GM13977 (cell line): ENCODE measurements at regions not wholly inside any gene's neighbourhood (a gene's known extent, or its start where the extent isn't known, plus 50 kb on each side); places are given as distances from the start of the nearest gene placed in this dataset.

ENCODE experiments used
- DNase-seq: peaks from one replicate; pipeline ENCODE4 v3.0.0; 2012; ENCODE audit warnings: low spot score
- CTCF ChIP-seq: IDR thresholded peaks from 2 replicates; pipeline ENCODE4 v1.5.1; 2012; ENCODE audit warnings: mild to moderate bottlenecking, control low read depth; ENCODE audit not compliant: insufficient read depth; ENCODE audit errors: extremely low read depth, missing control alignments
- in situ Hi-C: fragments of 300-500 bp; cut with MboI; formaldehyde crosslinking; loops from one replicate; pipeline ENCODE4 v1.12.0; 2022; ENCODE audit warnings: low sequenced_read_pairs, low pct_unique_long_range_greater_than_20kb, mixed read lengths, inconsistent platforms; ENCODE audit not compliant: unreplicated experiment

- no peak for DNase-seq
- no peak for TF ChIP-seq CTCF
- in situ Hi-C loops, result no loop called here
Observed at GRCh38 chr18:53771664-53772063, 452.8 kb downstream of the MBD2 start.

DNA sequence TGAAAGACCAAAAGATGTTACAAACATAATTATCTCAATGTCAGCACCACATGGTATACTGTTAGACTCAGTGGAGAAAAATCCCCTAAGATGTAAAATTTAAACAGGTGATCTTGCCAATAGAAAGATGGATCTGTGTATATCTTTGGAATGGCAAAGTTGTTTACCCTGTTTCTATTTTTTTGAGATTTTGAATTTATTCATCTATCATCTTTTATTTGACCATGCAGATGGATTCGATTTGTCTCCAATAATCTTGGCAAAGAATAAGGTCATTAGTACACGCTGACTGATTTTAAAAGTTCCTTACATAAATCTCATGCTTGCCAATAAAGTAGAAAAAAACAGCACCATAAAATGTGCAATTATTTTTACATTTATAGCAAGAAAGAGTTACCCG, 459.3 kb downstream of the MBD2 start:
- TF ChIP-seq CTCF, result no peak
- in situ Hi-C loops, result no loop called here
- DNase-seq, result no peak

- in situ Hi-C loops, result no loop called here
- DNase-seq, result no peak
Observed at GRCh38 chr18:53764086-53764485, 460.4 kb downstream of the MBD2 start.

DNA sequence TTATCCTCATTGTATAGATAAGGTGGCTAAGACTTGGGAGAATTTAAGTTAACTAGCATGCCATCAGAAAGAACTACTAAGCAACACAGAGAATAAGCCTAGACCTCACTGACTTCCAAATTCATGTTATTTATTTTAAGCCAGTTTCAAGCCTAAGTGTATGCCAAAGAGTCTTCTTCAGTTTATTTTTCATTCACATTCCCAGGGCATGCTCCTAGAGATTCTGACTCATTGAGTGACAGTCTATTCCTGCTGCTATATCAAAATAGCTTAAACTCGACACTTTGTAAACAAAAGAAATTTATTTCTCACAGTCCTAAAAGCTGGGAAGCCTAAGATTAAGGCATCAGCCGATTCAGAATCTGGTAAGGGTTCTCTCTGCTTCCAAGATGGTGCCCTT, 467.1 kb downstream of the MBD2 start:
- no peak for TF ChIP-seq CTCF
- in situ Hi-C loops, result no loop called here
- no peak for DNase-seq

More at GRCh38 chr18:53764086-53764485, 460.4 kb downstream of the MBD2 start:
- TF ChIP-seq CTCF, result no peak

GRCh38 chr18:53756610-53756972, 467.9 kb downstream of the MBD2 start:
- no peak for TF ChIP-seq CTCF
- no peak for DNase-seq
- in situ Hi-C loops, result no loop called here

DNA sequence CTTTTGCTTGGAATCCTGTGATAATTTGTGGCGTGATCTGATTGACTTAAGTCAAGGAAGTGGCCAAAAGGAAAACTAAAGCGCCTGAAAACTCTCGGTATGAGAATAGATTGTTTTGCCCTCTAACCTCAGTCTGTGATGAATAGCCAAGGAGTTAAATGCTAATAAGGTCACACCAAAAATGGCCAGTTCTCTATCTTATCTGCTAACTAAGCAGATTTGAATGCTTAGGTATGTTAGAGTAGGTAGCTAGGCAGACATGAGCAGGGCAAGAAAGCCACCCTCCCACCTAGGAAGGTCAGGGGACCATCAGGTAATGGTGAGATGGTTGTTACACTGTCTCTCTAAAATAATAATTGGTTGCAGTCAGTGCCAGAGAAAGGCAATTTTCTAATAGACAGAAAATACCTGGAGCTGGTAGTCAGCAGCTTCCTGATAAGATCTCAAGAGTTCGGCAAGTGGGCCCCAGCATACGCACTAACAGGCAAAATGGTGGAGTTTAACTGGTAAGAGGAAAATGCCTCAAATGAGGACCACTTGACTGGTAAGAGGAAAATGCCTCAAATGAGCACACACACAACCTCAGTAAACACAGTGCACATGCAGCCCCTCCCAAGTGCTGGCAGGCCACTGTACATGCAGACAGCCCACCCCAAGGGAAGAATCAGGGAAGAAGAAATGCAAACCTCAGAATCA, 468.4 kb downstream of the MBD2 start:
- no peak for TF ChIP-seq CTCF
- DNase-seq, result no peak
- in situ Hi-C loops, result no loop called here
